ENCODE measurements at regions not wholly inside any gene's neighbourhood (a gene's known extent, or its start where the extent isn't known, plus 50 kb on each side); places are given as distances from the start of the nearest gene placed in this dataset.
A peak's percentile ranks its signal among the peaks of the same experiment; 100 is the strongest.
"Not testable (repeated sequence)": the region's sequence is repeated elsewhere in the genome, so short reads cannot be mapped to it uniquely, and the experiment has no call there.

- DNase-seq (ENCODE audit: low read depth in 3 of 3): no peak
These were observed 288.1 kb downstream of the DUSP6 start for GRCh38 chr12:89064151-89064550.

- no peak for DNase-seq (ENCODE audit: low read depth in 3 of 3)
These were observed 289.3 kb downstream of the DUSP6 start for GRCh38 chr12:89062996-89063395.

GRCh38 chr12:89059721-89060541 is 292.4 kb downstream of the DUSP6 start:
- DNase-seq (ENCODE audit: low read depth in 3 of 3): no peak

GRCh38 chr12:89059056-89059455 is 293.2 kb downstream of the DUSP6 start:
- DNase-seq (ENCODE audit: low read depth in 3 of 3): no peak

- DNase-seq (ENCODE audit: low read depth in 3 of 3): no peak
These were observed 293.9 kb downstream of the DUSP6 start for GRCh38 chr12:89058402-89058801.

GRCh38 chr12:89053817-89054216 is 298.5 kb downstream of the DUSP6 start:
- DNase-seq (ENCODE audit: low read depth in 3 of 3): not testable (repeated sequence)

- DNase-seq (ENCODE audit: low read depth in 3 of 3): no peak
These were observed 301.1 kb downstream of the DUSP6 start for GRCh38 chr12:89051065-89051677.

GRCh38 chr12:89047856-89048418 is 304.4 kb downstream of the DUSP6 start:
- DNase-seq (ENCODE audit: low read depth in 3 of 3): no peak

- DNase-seq (ENCODE audit: low read depth in 3 of 3): no peak
These were observed 311.2 kb downstream of the DUSP6 start for GRCh38 chr12:89041078-89041477.

GRCh38 chr12:89040146-89040964 is 311.9 kb downstream of the DUSP6 start:
- peak; percentile 47 to 69 (median 56) for DNase-seq (ENCODE audit: low read depth in 3 of 3)

GRCh38 chr12:89038831-89039512 is 313.3 kb downstream of the DUSP6 start:
- no peak for DNase-seq (ENCODE audit: low read depth in 3 of 3)

GRCh38 chr12:89033062-89033461 is 319.2 kb downstream of the DUSP6 start:
- no peak for DNase-seq (ENCODE audit: low read depth in 3 of 3)

GRCh38 chr12:89029961-89030360 is 322.3 kb downstream of the DUSP6 start:
- no peak for DNase-seq (ENCODE audit: low read depth in 3 of 3)

- no peak for DNase-seq (ENCODE audit: low read depth in 3 of 3)
These were observed 327.7 kb downstream of the DUSP6 start for GRCh38 chr12:89024580-89024979.

- no peak for DNase-seq (ENCODE audit: low read depth in 3 of 3)
These were observed 328.4 kb downstream of the DUSP6 start for GRCh38 chr12:89023936-89024335.

GRCh38 chr12:89020689-89021088 is 331.6 kb downstream of the DUSP6 start:
- DNase-seq (ENCODE audit: low read depth in 3 of 3): no peak

GRCh38 chr12:89020121-89020480 is 332.2 kb downstream of the DUSP6 start:
- DNase-seq (ENCODE audit: low read depth in 3 of 3): no peak

- DNase-seq (ENCODE audit: low read depth in 3 of 3): peak; percentile 32 to 59 (median 50)
These were observed 332.7 kb downstream of the DUSP6 start for GRCh38 chr12:89019439-89020120.

- DNase-seq (ENCODE audit: low read depth in 3 of 3): peak in 1 of 3 experiments; percentile 16
These were observed 335.1 kb downstream of the DUSP6 start for GRCh38 chr12:89016970-89017778.

GRCh38 chr12:89015419-89015818 is 336.9 kb downstream of the DUSP6 start:
- DNase-seq (ENCODE audit: low read depth in 3 of 3): no peak

Data from stimulated activated CD4-positive, alpha-beta T cell treated with anti-CD3 and anti-CD28 coated beads, TNF-alpha, amount 100 ng/mL, for 4 hours (primary cell).